ENCODE measurements at regions not wholly inside any gene's neighbourhood (a gene's known extent, or its start where the extent isn't known, plus 50 kb on each side); places are given as distances from the start of the nearest gene placed in this dataset.
A peak's percentile ranks its signal among the peaks of the same experiment; 100 is the strongest.

- Histone ChIP-seq H3K27ac (ENCODE audit: low read depth, low read length) (no peak overlapping the region), H3K36me3 (ENCODE audit: insufficient read depth, low read length) (peaks cover 4% of the 10 kb centered on the region; the same call in 1 of the 2 replicates), H3K4me3 (ENCODE audit: low read length) (no peak overlapping the region), H3K9me3 (ENCODE audit: insufficient read depth, low read depth, low read length) (no peaks in the 10 kb centered on the region), H3K27me3 (ENCODE audit: insufficient read depth, low read length) (no peaks in the 10 kb centered on the region), H3K4me1 (ENCODE audit: insufficient read depth, low read length) (no peaks in the 10 kb centered on the region), H3K9ac (ENCODE audit: low read depth, low read length) (no peak overlapping the region)
- 95% methylated on average over 4 of the region's 4 CpGs for WGBS
These were observed 249.0 kb upstream of the JARID2 start for GRCh38 chr6:14996892-14997291.

GRCh38 chr6:14997507-14997906, 248.4 kb upstream of the JARID2 start:
- Histone ChIP-seq H3K9ac (ENCODE audit: low read depth, low read length) (no peak overlapping the region), H3K9me3 (ENCODE audit: insufficient read depth, low read depth, low read length) (no peaks in the 10 kb centered on the region), H3K27me3 (ENCODE audit: insufficient read depth, low read length) (no peaks in the 10 kb centered on the region), H3K36me3 (ENCODE audit: insufficient read depth, low read length) (peaks cover 4% of the 10 kb centered on the region; the same call in 1 of the 2 replicates), H3K27ac (ENCODE audit: low read depth, low read length) (no peak overlapping the region), H3K4me3 (ENCODE audit: low read length) (no peak overlapping the region), H3K4me1 (ENCODE audit: insufficient read depth, low read length) (no peaks in the 10 kb centered on the region)
- WGBS: 80% methylated on average over 1 of the region's 1 CpG

- Histone ChIP-seq H3K9me3 (ENCODE audit: insufficient read depth, low read depth, low read length) (no peaks in the 10 kb centered on the region), H3K9ac (ENCODE audit: low read depth, low read length) (no peak overlapping the region), H3K4me1 (ENCODE audit: insufficient read depth, low read length) (no peaks in the 10 kb centered on the region), H3K27me3 (ENCODE audit: insufficient read depth, low read length) (no peaks in the 10 kb centered on the region), H3K36me3 (ENCODE audit: insufficient read depth, low read length) (peaks cover 8% of the 10 kb centered on the region; the same call in 1 of the 2 replicates), H3K4me3 (ENCODE audit: low read length) (no peak overlapping the region), H3K27ac (ENCODE audit: low read depth, low read length) (no peak overlapping the region)
- WGBS: 96% methylated on average over 5 of the region's 5 CpGs
These were observed 246.8 kb upstream of the JARID2 start for GRCh38 chr6:14999106-14999505.

- WGBS: 92% methylated on average over 5 of the region's 5 CpGs
- Histone ChIP-seq H3K9ac (ENCODE audit: low read depth, low read length) (no peak overlapping the region), H3K4me1 (ENCODE audit: insufficient read depth, low read length) (no peaks in the 10 kb centered on the region), H3K27ac (ENCODE audit: low read depth, low read length) (no peak overlapping the region), H3K27me3 (ENCODE audit: insufficient read depth, low read length) (no peaks in the 10 kb centered on the region), H3K9me3 (ENCODE audit: insufficient read depth, low read depth, low read length) (no peaks in the 10 kb centered on the region), H3K36me3 (ENCODE audit: insufficient read depth, low read length) (peaks cover 19% of the 10 kb centered on the region; the same call in 1 of the 2 replicates), H3K4me3 (ENCODE audit: low read length) (no peak overlapping the region)
These were observed 244.5 kb upstream of the JARID2 start for GRCh38 chr6:15001326-15001910.

- H3K4me3 ChIP-seq (ENCODE audit: low read length): no peak overlapping the region
- H3K4me1 ChIP-seq (ENCODE audit: insufficient read depth, low read length): no peaks in the 10 kb centered on the region
- no peaks in the 10 kb centered on the region for H3K9me3 ChIP-seq (ENCODE audit: insufficient read depth, low read depth, low read length)
- no peak overlapping the region for H3K9ac ChIP-seq (ENCODE audit: low read depth, low read length)
- H3K27me3 ChIP-seq (ENCODE audit: insufficient read depth, low read length): no peaks in the 10 kb centered on the region
- no peak overlapping the region for H3K27ac ChIP-seq (ENCODE audit: low read depth, low read length)
- peaks cover 40% of the 10 kb centered on the region; the same call in 1 of the 2 replicates for H3K36me3 ChIP-seq (ENCODE audit: insufficient read depth, low read length)
These were observed 237.6 kb upstream of the JARID2 start for GRCh38 chr6:15008269-15008668.

GRCh38 chr6:15014958-15015357, 230.9 kb upstream of the JARID2 start:
- Histone ChIP-seq H3K27ac (ENCODE audit: low read depth, low read length) (no peak overlapping the region), H3K9me3 (ENCODE audit: insufficient read depth, low read depth, low read length) (no peaks in the 10 kb centered on the region), H3K4me1 (ENCODE audit: insufficient read depth, low read length) (peaks cover 16% of the 10 kb centered on the region), H3K27me3 (ENCODE audit: insufficient read depth, low read length) (no peaks in the 10 kb centered on the region), H3K9ac (ENCODE audit: low read depth, low read length) (no peak overlapping the region), H3K4me3 (ENCODE audit: low read length) (no peak overlapping the region), H3K36me3 (ENCODE audit: insufficient read depth, low read length) (no peaks in the 10 kb centered on the region)
- WGBS: no CpG with 5 or more reads among the region's 1 CpG

- Histone ChIP-seq H3K27ac (ENCODE audit: low read depth, low read length) (no peak overlapping the region), H3K4me3 (ENCODE audit: low read length) (no peak overlapping the region), H3K36me3 (ENCODE audit: insufficient read depth, low read length) (no peaks in the 10 kb centered on the region), H3K27me3 (ENCODE audit: insufficient read depth, low read length) (no peaks in the 10 kb centered on the region), H3K9me3 (ENCODE audit: insufficient read depth, low read depth, low read length) (no peaks in the 10 kb centered on the region), H3K9ac (ENCODE audit: low read depth, low read length) (no peak overlapping the region), H3K4me1 (ENCODE audit: insufficient read depth, low read length) (peaks cover 21% of the 10 kb centered on the region)
- 95% methylated on average over 4 of the region's 6 CpGs for WGBS
These were observed 229.1 kb upstream of the JARID2 start for GRCh38 chr6:15016813-15017212.

- Histone ChIP-seq H3K4me1 (ENCODE audit: insufficient read depth, low read length) (peaks cover 23% of the 10 kb centered on the region), H3K36me3 (ENCODE audit: insufficient read depth, low read length) (no peaks in the 10 kb centered on the region), H3K27ac (ENCODE audit: low read depth, low read length) (no peak overlapping the region; the same call in 1 of the 2 replicates), H3K9me3 (ENCODE audit: insufficient read depth, low read depth, low read length) (no peaks in the 10 kb centered on the region), H3K9ac (ENCODE audit: low read depth, low read length) (no peak overlapping the region), H3K27me3 (ENCODE audit: insufficient read depth, low read length) (no peaks in the 10 kb centered on the region), H3K4me3 (ENCODE audit: low read length) (no peak overlapping the region)
- 30% methylated on average over 11 of the region's 11 CpGs for WGBS
These were observed 228.6 kb upstream of the JARID2 start for GRCh38 chr6:15017261-15017660.

GRCh38 chr6:15017803-15018202, 228.1 kb upstream of the JARID2 start:
- H3K36me3 ChIP-seq (ENCODE audit: insufficient read depth, low read length): no peaks in the 10 kb centered on the region
- peak overlapping the region; percentile 31; the same call in 1 of the 2 replicates for H3K27ac ChIP-seq (ENCODE audit: low read depth, low read length)

GRCh38 chr6:15020119-15020770, 225.6 kb upstream of the JARID2 start:
- 93% methylated on average over 5 of the region's 8 CpGs for WGBS
- H3K27me3 ChIP-seq (ENCODE audit: insufficient read depth, low read length): no peaks in the 10 kb centered on the region
- peak overlapping the region; percentile 2; the same call in 1 of the 2 replicates for H3K4me3 ChIP-seq (ENCODE audit: low read length)
- H3K36me3 ChIP-seq (ENCODE audit: insufficient read depth, low read length): no peaks in the 10 kb centered on the region
- H3K9me3 ChIP-seq (ENCODE audit: insufficient read depth, low read depth, low read length): no peaks in the 10 kb centered on the region
- no peak overlapping the region for H3K9ac ChIP-seq (ENCODE audit: low read depth, low read length)
- peaks cover 27% of the 10 kb centered on the region for H3K4me1 ChIP-seq (ENCODE audit: insufficient read depth, low read length)
- H3K27ac ChIP-seq (ENCODE audit: low read depth, low read length): no peak overlapping the region

More at GRCh38 chr6:15017803-15018202, 228.1 kb upstream of the JARID2 start:
- Histone ChIP-seq H3K4me1 (ENCODE audit: insufficient read depth, low read length) (peaks cover 24% of the 10 kb centered on the region), H3K9ac (ENCODE audit: low read depth, low read length) (no peak overlapping the region), H3K9me3 (ENCODE audit: insufficient read depth, low read depth, low read length) (no peaks in the 10 kb centered on the region), H3K4me3 (ENCODE audit: low read length) (no peak overlapping the region), H3K27me3 (ENCODE audit: insufficient read depth, low read length) (no peaks in the 10 kb centered on the region)
- WGBS: 93% methylated on average over 9 of the region's 9 CpGs

- 0 out of 2 replicates have a peak overlapping the region, but pooled peaks have one; percentile 61 for H3K9ac ChIP-seq (ENCODE audit: low read depth, low read length)
- peak overlapping the region; percentile 90; the same call in 1 of the 2 replicates for H3K27ac ChIP-seq (ENCODE audit: low read depth, low read length)
- peak overlapping the region; percentile 54 for H3K4me3 ChIP-seq (ENCODE audit: low read length)
These were observed 224.8 kb upstream of the JARID2 start for GRCh38 chr6:15021074-15021473.

More at GRCh38 chr6:15021074-15021473, 224.8 kb upstream of the JARID2 start:
- H3K4me1 ChIP-seq (ENCODE audit: insufficient read depth, low read length): peaks cover 27% of the 10 kb centered on the region
- H3K27me3 ChIP-seq (ENCODE audit: insufficient read depth, low read length): no peaks in the 10 kb centered on the region
- no peaks in the 10 kb centered on the region for H3K9me3 ChIP-seq (ENCODE audit: insufficient read depth, low read depth, low read length)
- H3K36me3 ChIP-seq (ENCODE audit: insufficient read depth, low read length): no peaks in the 10 kb centered on the region
- 83% methylated on average over 7 of the region's 7 CpGs for WGBS
